D721Med (cell line): ENCODE measurements at regions not wholly inside any gene's neighbourhood (a gene's known extent, or its start where the extent isn't known, plus 50 kb on each side); places are given as distances from the start of the nearest gene placed in this dataset.

Experiments
- DNase-seq: peaks from one replicate; pipeline ENCODE4 v3.0.0; 2011; ENCODE audit warnings: low spot score; ENCODE audit not compliant: insufficient read length
- FAIRE-seq: peaks from 2 replicates; lab custom pipeline; 2011; peaks lifted over from hg19 to GRCh38; lab: Jason Lieb, UNC
- TF ChIP-seq, protein P1 (sequence below): IDR thresholded peaks from 2 replicates; pipeline ENCODE4 v1.5.1; 2012; ENCODE audit warnings: mild to moderate bottlenecking, control low read depth; ENCODE audit not compliant: insufficient read depth; ENCODE audit errors: missing control alignments

DNA sequence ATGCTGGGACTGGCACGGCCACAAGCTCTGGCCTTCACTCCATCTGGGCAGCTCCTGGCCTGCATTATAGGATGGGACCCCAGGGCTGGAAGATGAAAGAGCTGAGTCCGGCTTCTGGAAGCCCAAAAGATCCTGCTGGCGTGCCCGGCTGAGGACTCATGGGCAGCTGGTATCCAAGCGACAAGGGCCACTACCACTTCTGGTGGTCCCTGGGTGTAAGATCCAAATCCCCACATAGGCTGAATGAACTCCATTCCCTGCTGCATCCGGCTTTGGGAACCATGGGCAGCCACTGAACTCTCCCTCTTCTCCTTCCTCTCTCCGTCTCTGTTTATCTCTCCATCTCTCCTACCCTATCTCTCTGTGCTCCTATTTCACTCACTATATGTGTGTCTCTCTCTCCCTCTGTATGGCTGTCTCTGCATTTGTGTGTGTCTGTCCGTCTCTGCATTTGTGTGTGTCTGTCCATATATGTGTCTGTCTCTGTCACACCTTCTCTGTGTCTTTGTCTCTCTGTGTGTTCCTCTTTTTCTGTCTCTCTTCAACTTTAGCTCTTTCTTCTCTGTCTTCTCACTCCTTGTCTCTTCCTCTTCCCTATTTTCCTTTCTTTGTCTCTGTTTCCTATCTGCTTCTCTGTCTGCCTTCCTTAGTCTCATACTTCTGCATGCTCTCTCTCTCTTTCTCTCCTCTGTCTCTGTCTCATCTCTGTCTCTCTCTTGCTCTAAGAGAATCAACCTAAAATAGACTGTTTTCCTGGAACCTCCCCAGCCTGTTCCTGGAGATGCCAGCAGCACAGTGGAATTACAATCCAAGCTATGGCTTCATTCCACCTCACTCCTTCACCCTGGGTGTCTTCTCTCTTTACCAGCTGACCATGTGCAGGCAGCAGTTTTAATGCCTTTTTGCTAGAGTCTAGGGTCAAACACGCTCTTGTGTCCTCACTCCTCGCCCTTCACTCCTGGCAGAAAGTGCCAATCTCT, 60.4 kb upstream of the IRX6 start:
- TF ChIP-seq, protein P1, sequence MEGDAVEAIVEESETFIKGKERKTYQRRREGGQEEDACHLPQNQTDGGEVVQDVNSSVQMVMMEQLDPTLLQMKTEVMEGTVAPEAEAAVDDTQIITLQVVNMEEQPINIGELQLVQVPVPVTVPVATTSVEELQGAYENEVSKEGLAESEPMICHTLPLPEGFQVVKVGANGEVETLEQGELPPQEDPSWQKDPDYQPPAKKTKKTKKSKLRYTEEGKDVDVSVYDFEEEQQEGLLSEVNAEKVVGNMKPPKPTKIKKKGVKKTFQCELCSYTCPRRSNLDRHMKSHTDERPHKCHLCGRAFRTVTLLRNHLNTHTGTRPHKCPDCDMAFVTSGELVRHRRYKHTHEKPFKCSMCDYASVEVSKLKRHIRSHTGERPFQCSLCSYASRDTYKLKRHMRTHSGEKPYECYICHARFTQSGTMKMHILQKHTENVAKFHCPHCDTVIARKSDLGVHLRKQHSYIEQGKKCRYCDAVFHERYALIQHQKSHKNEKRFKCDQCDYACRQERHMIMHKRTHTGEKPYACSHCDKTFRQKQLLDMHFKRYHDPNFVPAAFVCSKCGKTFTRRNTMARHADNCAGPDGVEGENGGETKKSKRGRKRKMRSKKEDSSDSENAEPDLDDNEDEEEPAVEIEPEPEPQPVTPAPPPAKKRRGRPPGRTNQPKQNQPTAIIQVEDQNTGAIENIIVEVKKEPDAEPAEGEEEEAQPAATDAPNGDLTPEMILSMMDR = no peak
- FAIRE-seq = no peak
- no peak for DNase-seq

GRCh38 chr16:55264949-55265348, 59.1 kb upstream of the IRX6 start:
- FAIRE-seq (no peak), DNase-seq (no peak)
- TF ChIP-seq, protein P1 = no peak

DNA sequence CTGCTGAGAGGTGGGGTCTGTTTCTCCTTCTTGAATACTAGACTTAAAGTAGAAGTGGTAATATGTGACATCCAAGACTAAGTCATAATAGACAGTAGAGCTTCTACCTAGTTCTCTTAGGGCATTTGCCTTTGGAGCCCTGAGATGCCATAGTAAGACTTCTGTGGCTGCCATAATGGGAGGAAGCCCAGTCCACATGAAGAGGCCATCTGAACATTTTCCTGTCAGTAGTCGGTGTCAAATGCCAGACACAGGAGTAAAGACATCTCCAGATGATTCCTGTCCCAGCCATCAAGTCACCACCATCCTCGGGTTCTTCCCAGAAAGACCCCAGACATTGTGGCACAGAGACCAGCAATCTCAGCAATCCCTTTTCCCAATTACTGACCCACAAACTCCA, 58.1 kb upstream of the IRX6 start:
- FAIRE-seq (no peak), DNase-seq (no peak)
- TF ChIP-seq, protein P1 = no peak

DNA sequence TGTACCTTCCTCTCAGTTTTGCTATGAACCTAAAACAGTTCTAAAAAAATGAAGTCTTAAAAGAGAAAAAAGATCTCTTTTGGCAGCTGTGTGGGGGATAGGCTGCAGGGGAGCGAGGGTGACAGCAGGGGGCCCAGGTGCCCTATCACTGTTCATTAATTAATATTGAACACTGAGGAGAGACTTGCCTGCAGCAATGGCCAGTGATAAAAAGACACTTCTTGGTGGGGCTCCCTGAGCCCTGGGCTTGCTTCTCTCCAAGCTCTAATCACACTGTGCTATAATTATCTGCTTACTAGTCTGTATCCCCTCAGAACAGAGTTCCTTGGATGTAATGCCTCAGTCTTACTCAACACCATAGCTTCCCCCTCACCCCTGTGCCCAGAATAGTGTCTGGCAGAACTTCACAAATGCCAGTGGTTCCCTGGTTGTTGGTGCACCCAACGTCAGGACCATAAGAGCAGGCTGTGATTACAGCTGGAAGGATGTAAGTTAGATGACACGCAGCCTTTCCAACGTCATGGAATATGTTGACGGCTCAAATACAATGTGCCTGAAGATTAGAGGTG, 52.0 kb upstream of the IRX6 start:
- DNase-seq (no peak), FAIRE-seq (no peak)

DNA sequence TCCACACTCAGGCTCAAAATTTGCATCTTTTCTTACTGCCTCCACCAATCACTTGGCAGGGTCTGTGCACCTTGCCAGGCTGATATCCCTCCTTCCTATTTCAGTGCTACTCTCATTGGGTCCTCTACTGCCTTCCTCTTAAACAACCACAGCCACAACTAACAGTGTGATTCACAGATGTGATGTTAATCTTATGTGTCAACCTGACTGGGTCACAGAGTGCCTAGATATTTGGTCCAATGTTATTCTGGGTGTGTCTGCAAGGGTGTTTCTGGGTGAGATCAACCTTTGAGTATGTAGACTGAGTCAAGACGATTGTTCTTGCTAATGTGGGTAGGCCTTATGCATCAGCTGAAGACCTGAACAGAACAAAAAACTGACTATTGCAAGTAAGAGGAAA, 51.3 kb upstream of the IRX6 start:
- DNase-seq (no peak), FAIRE-seq (no peak)
- TF ChIP-seq, protein P1 = no peak

More for the DNA sequence above, 52.0 kb upstream of the IRX6 start:
- TF ChIP-seq, protein P1 = no peak

- TF ChIP-seq, protein P1 = no peak
- no peak for FAIRE-seq
- DNase-seq = no peak
These were observed 50.6 kb upstream of the IRX6 start for GRCh38 chr16:55273356-55273755.
